K562 (cell line): ENCODE measurements at regions not wholly inside any gene's neighbourhood (a gene's known extent, or its start where the extent isn't known, plus 50 kb on each side); places are given as distances from the start of the nearest gene placed in this dataset.

ENCODE experiments used
- BRF1 ChIP-seq: IDR thresholded peaks from 3 replicates; pipeline ENCODE4 v1.6.1; 2011; ENCODE audit warnings: borderline replicate concordance, mild to moderate bottlenecking; ENCODE audit not compliant: insufficient read length; ENCODE audit errors: extremely low read depth
- CHD4 ChIP-seq: fragments of 200-600 bp; sonication (generic); IDR thresholded peaks from 3 replicates; pipeline ENCODE4 v1.6.1; 2012; ENCODE audit warnings: low read depth, mild to moderate bottlenecking, mixed read lengths, low read length, inconsistent platforms; ENCODE audit not compliant: insufficient read depth, insufficient replicate concordance, poor library complexity, severe bottlenecking
- DACH1 ChIP-seq: fragments of 450-650 bp; IDR thresholded peaks from 2 replicates; pipeline ENCODE4 v1.6.1; 2018; ENCODE audit not compliant: partially characterized antibody
- SOX6 ChIP-seq: fragments of 450-650 bp; IDR thresholded peaks from 2 replicates; pipeline ENCODE4 v1.6.1; 2014; ENCODE audit warnings: mild to moderate bottlenecking
- TAF15 ChIP-seq: fragments of 200-400 bp; formaldehyde crosslinking; IDR thresholded peaks from 2 replicates; pipeline ENCODE4 v1.6.1; 2017; ENCODE audit warnings: mild to moderate bottlenecking, low read depth, low read length, moderate library complexity
- THRAP3 ChIP-seq: fragments of 450-650 bp; IDR thresholded peaks from 2 replicates; pipeline ENCODE4 v1.6.1; 2016; ENCODE audit warnings: mild to moderate bottlenecking, inconsistent platforms, borderline replicate concordance
- TF ChIP-seq, protein P1 (sequence below): fragments of 450-650 bp; IDR thresholded peaks from 2 replicates; pipeline ENCODE4 v1.6.1; 2016; ENCODE audit warnings: antibody characterized with exemption
- TF ChIP-seq, protein P2 (sequence below): IDR thresholded peaks from 2 replicates; pipeline ENCODE4 v1.6.1; 2011; ENCODE audit not compliant: insufficient read length; ENCODE audit errors: extremely low read depth
- TF ChIP-seq, protein P3 (sequence below): fragments of 450-650 bp; IDR thresholded peaks from 2 replicates; pipeline ENCODE4 v1.6.1; 2018; ENCODE audit not compliant: partially characterized antibody
- TF ChIP-seq, protein P4 (sequence below), 2 experiments: fragments of 200-800 bp in 1 of 2; sonication (Bioruptor generic) in 1 of 2; sonication (generic) in 1 of 2; formaldehyde crosslinking in 1 of 2; IDR thresholded peaks in 1 of 2; conservative IDR thresholded peaks in 1 of 2; 2 replicates each; pipeline versions ENCODE4 v1.5.0 to v1.6.1; 2016 to 2020; ENCODE audit warnings: missing compliant biosample characterization in 1 of 2, missing genetic modification characterization in 1 of 2, missing genetic modification reagents in 1 of 2
- TF ChIP-seq, protein P5 (sequence below): fragments of 450-650 bp; formaldehyde crosslinking; IDR thresholded peaks from 2 replicates; pipeline ENCODE4 v1.4.0; 2020; ENCODE audit warnings: mild to moderate bottlenecking, moderate library complexity
- TF ChIP-seq, protein P6 (sequence below): fragments of 250-450 bp; sonication (Bioruptor Pico); IDR thresholded peaks from 2 replicates; pipeline ENCODE4 v1.4.0; 2020
- TF ChIP-seq, protein P7 (sequence below): IDR thresholded peaks from 2 replicates; pipeline ENCODE4 v1.6.1; 2012; ENCODE audit warnings: low read depth, low read length, improper control_type of control experiment, borderline replicate concordance

DNA sequence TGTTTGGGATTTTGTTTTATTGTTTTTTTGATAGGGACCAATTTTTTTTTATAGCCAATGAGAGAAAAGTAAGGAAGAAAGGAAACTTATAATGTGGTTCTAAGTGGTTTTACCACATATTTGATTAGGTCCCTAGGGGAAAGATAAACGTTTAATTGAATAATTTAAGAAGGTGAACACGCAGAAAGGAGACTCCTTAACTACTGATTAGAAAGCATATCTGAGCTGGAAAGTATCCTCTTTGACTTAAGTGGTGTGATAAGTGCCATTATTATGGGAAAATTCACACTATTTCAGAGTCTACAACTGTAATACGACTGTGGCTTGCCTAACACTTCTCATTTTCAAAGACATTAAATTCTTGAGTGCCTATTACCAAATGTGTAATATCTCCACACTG lies 106.5 kb upstream of the GRAMD1B start (continued):
- TF ChIP-seq, protein P1, sequence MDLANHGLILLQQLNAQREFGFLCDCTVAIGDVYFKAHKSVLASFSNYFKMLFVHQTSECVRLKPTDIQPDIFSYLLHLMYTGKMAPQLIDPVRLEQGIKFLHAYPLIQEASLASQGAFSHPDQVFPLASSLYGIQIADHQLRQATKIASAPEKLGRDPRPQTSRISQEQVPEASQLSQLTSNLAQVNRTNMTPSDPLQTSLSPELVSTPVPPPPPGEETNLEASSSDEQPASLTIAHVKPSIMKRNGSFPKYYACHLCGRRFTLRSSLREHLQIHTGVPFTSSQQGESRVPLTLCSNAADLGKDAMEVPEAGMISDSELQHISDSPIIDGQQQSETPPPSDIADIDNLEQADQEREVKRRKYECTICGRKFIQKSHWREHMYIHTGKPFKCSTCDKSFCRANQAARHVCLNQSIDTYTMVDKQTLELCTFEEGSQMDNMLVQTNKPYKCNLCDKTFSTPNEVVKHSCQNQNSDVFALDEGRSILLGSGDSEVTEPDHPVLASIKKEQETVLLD, result no peak
- TF ChIP-seq, protein P2, sequence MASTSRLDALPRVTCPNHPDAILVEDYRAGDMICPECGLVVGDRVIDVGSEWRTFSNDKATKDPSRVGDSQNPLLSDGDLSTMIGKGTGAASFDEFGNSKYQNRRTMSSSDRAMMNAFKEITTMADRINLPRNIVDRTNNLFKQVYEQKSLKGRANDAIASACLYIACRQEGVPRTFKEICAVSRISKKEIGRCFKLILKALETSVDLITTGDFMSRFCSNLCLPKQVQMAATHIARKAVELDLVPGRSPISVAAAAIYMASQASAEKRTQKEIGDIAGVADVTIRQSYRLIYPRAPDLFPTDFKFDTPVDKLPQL, result no peak
- TF ChIP-seq, protein P3, sequence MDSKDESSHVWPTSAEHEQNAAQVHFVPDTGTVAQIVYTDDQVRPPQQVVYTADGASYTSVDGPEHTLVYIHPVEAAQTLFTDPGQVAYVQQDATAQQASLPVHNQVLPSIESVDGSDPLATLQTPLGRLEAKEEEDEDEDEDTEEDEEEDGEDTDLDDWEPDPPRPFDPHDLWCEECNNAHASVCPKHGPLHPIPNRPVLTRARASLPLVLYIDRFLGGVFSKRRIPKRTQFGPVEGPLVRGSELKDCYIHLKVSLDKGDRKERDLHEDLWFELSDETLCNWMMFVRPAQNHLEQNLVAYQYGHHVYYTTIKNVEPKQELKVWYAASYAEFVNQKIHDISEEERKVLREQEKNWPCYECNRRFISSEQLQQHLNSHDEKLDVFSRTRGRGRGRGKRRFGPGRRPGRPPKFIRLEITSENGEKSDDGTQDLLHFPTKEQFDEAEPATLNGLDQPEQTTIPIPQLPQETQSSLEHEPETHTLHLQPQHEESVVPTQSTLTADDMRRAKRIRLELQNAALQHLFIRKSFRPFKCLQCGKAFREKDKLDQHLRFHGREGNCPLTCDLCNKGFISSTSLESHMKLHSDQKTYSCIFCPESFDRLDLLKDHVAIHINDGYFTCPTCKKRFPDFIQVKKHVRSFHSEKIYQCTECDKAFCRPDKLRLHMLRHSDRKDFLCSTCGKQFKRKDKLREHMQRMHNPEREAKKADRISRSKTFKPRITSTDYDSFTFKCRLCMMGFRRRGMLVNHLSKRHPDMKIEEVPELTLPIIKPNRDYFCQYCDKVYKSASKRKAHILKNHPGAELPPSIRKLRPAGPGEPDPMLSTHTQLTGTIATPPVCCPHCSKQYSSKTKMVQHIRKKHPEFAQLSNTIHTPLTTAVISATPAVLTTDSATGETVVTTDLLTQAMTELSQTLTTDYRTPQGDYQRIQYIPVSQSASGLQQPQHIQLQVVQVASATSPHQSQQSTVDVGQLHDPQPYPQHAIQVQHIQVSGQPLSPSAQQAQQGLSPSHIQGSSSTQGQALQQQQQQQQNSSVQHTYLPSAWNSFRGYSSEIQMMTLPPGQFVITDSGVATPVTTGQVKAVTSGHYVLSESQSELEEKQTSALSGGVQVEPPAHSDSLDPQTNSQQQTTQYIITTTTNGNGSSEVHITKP, result no peak
- TF ChIP-seq, protein P4, sequence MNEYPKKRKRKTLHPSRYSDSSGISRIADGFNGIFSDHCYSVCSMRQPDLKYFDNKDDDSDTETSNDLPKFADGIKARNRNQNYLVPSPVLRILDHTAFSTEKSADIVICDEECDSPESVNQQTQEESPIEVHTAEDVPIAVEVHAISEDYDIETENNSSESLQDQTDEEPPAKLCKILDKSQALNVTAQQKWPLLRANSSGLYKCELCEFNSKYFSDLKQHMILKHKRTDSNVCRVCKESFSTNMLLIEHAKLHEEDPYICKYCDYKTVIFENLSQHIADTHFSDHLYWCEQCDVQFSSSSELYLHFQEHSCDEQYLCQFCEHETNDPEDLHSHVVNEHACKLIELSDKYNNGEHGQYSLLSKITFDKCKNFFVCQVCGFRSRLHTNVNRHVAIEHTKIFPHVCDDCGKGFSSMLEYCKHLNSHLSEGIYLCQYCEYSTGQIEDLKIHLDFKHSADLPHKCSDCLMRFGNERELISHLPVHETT (CRISPR knock-in tag; conservative IDR thresholded peaks at IDR 0.05 in 1 of 2, IDR thresholded peaks at IDR 0.05 in 1 of 2), result no peak
- TF ChIP-seq, protein P5, sequence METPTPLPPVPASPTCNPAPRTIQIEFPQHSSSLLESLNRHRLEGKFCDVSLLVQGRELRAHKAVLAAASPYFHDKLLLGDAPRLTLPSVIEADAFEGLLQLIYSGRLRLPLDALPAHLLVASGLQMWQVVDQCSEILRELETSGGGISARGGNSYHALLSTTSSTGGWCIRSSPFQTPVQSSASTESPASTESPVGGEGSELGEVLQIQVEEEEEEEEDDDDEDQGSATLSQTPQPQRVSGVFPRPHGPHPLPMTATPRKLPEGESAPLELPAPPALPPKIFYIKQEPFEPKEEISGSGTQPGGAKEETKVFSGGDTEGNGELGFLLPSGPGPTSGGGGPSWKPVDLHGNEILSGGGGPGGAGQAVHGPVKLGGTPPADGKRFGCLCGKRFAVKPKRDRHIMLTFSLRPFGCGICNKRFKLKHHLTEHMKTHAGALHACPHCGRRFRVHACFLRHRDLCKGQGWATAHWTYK (CRISPR knock-in tag), result no peak
- TF ChIP-seq CHD4 (no peak), THRAP3 (no peak), SOX6 (no peak), BRF1 (no peak), DACH1 (no peak), TAF15 (no peak)
- TF ChIP-seq, protein P6, sequence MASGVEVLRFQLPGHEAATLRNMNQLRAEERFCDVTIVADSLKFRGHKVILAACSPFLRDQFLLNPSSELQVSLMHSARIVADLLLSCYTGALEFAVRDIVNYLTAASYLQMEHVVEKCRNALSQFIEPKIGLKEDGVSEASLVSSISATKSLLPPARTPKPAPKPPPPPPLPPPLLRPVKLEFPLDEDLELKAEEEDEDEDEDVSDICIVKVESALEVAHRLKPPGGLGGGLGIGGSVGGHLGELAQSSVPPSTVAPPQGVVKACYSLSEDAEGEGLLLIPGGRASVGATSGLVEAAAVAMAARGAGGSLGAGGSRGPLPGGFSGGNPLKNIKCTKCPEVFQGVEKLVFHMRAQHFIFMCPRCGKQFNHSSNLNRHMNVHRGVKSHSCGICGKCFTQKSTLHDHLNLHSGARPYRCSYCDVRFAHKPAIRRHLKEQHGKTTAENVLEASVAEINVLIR, result no peak
- TF ChIP-seq, protein P7, sequence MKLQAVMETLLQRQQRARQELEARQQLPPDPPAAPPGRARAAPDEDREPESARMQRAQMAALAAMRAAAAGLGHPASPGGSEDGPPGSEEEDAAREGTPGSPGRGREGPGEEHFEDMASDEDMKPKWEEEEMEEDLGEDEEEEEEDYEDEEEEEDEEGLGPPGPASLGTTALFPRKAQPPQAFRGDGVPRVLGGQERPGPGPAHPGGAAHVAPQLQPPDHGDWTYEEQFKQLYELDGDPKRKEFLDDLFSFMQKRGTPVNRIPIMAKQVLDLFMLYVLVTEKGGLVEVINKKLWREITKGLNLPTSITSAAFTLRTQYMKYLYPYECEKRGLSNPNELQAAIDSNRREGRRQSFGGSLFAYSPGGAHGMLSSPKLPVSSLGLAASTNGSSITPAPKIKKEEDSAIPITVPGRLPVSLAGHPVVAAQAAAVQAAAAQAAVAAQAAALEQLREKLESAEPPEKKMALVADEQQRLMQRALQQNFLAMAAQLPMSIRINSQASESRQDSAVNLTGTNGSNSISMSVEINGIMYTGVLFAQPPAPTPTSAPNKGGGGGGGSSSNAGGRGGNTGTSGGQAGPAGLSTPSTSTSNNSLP, result no peak
